ENCODE measurements at regions not wholly inside any gene's neighbourhood (a gene's known extent, or its start where the extent isn't known, plus 50 kb on each side); places are given as distances from the start of the nearest gene placed in this dataset.
"Not testable (repeated sequence)": the region's sequence is repeated elsewhere in the genome, so short reads cannot be mapped to it uniquely, and the experiment has no call there.

DNA sequence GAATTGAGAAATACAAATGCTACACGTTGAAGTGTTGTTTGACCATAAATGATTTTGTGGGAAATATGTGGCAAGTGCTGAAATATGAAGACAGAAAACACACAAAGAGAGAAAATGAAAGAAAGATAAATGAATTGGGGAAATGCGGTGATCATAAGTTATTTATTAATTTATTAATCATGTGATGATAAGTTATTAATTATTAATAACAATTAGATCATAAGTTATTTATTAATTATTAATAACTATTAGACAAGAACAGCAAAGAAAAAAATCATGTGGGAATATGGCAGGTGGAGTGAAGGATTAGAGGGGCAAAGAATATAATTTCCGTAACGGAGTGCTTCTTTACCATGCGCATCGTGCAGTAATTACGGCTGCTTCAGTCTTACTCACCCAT lies 126.6 kb downstream of the OR4F15 start:
- H3K79me2 ChIP-seq (ENCODE audit: low read length); H3K4me3 ChIP-seq (ENCODE audit: low read length); H3K27me3 ChIP-seq (ENCODE audit: low read length); ATAC-seq; H2AFZ ChIP-seq (ENCODE audit: low read length); H3K36me3 ChIP-seq (ENCODE audit: low read depth, low read length); H3K9me3 ChIP-seq (ENCODE audit: low read length); H3K4me1 ChIP-seq (ENCODE audit: insufficient read depth, low read length); intact Hi-C loops (cut with micrococcal nuclease); BruUV-seq (replicated peaks); H3K27ac ChIP-seq (ENCODE audit: low read length); CTCF ChIA-PET; H4K20me1 ChIP-seq (ENCODE audit: low read length); H3K4me2 ChIP-seq (ENCODE audit: low read length); H3F3A ChIP-seq (ENCODE audit: low read length, unreplicated experiment); H3K9me2 ChIP-seq (replicated peaks; ENCODE audit: low read length); H3K9ac ChIP-seq (ENCODE audit: low read length); DNase-seq; POLR2A ChIA-PET (ENCODE audit: unreplicated experiment): not testable (repeated sequence)

GRCh38 chr15:101945896-101946295 lies 133.9 kb downstream of the OR4F15 start:
- H3K9me3 ChIP-seq (ENCODE audit: low read length); H4K20me1 ChIP-seq (ENCODE audit: low read length); H3K4me3 ChIP-seq (ENCODE audit: low read length); H3K79me2 ChIP-seq (ENCODE audit: low read length); H3K4me1 ChIP-seq (ENCODE audit: insufficient read depth, low read length); H3F3A ChIP-seq (ENCODE audit: low read length, unreplicated experiment); intact Hi-C loops (cut with micrococcal nuclease); H3K36me3 ChIP-seq (ENCODE audit: low read depth, low read length); H3K9ac ChIP-seq (ENCODE audit: low read length); H3K27me3 ChIP-seq (ENCODE audit: low read length); BruUV-seq (replicated peaks); H3K27ac ChIP-seq (ENCODE audit: low read length); H3K4me2 ChIP-seq (ENCODE audit: low read length); DNase-seq; CTCF ChIA-PET; H3K9me2 ChIP-seq (replicated peaks; ENCODE audit: low read length); H2AFZ ChIP-seq (ENCODE audit: low read length); ATAC-seq; POLR2A ChIA-PET (ENCODE audit: unreplicated experiment): not testable (repeated sequence)

DNA sequence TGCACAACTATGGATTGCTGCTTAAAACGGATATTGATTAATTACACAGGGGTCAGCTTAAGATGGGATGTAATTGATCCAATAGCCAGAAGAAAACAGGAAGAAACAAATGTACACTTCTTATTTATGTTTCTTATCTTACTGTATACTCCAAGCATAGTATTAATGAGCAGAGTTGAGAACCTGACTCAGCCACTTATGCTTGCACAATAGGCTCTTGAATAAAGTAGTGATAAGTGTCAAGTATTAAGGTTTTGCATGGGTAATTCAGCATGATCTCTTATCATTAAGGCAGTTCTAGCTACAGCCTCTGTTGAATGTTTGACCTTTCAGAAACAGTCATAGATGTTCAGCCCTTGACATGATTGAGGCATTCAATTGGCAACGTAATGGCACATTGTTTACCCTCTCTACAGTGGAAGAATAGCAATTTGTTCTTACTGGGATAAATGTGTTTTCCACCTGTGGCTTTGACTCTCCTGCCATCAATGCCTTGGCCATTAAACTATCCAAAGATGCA lies 136.5 kb downstream of the OR4F15 start:
- POLR2A ChIA-PET (ENCODE audit: unreplicated experiment); H3K9me3 ChIP-seq (ENCODE audit: low read length); H3F3A ChIP-seq (ENCODE audit: low read length, unreplicated experiment); BruUV-seq (replicated peaks); H3K4me2 ChIP-seq (ENCODE audit: low read length); H3K36me3 ChIP-seq (ENCODE audit: low read depth, low read length); H3K4me3 ChIP-seq (ENCODE audit: low read length); DNase-seq; H3K27me3 ChIP-seq (ENCODE audit: low read length); ATAC-seq; CTCF ChIA-PET; H3K27ac ChIP-seq (ENCODE audit: low read length); intact Hi-C loops (cut with micrococcal nuclease); H3K4me1 ChIP-seq (ENCODE audit: insufficient read depth, low read length); H4K20me1 ChIP-seq (ENCODE audit: low read length); H2AFZ ChIP-seq (ENCODE audit: low read length); H3K9ac ChIP-seq (ENCODE audit: low read length); H3K79me2 ChIP-seq (ENCODE audit: low read length); H3K9me2 ChIP-seq (replicated peaks; ENCODE audit: low read length): not testable (repeated sequence)

GRCh38 chr15:101949380-101950065 lies 137.5 kb downstream of the OR4F15 start:
- H3F3A ChIP-seq (ENCODE audit: low read length, unreplicated experiment); H3K9me3 ChIP-seq (ENCODE audit: low read length); intact Hi-C loops (cut with micrococcal nuclease); H3K79me2 ChIP-seq (ENCODE audit: low read length); H3K27me3 ChIP-seq (ENCODE audit: low read length); BruUV-seq (replicated peaks); H3K4me1 ChIP-seq (ENCODE audit: insufficient read depth, low read length); H3K4me3 ChIP-seq (ENCODE audit: low read length); H3K4me2 ChIP-seq (ENCODE audit: low read length); H2AFZ ChIP-seq (ENCODE audit: low read length); H3K36me3 ChIP-seq (ENCODE audit: low read depth, low read length); H3K9me2 ChIP-seq (replicated peaks; ENCODE audit: low read length); CTCF ChIA-PET; H3K27ac ChIP-seq (ENCODE audit: low read length); DNase-seq; POLR2A ChIA-PET (ENCODE audit: unreplicated experiment); H4K20me1 ChIP-seq (ENCODE audit: low read length); ATAC-seq; H3K9ac ChIP-seq (ENCODE audit: low read length): not testable (repeated sequence)

DNA sequence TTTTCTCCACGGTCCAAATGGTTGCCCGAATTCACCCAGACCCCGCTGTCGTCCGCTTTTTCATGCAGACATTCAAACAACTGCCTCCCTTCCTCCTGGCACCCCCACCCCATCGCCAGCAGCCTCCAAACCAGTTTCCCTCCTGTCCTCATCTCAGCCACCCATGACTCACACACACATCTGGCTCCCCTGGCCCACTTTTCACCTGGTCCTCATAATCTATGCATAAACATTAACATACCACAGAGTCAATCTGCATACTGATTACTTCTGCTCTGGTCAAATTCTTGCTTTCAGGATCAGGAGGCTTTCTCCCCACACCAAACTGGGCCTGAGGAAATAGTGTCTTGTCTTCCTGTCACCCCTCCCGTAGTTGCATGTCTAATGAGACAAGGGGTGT lies 142.0 kb downstream of the OR4F15 start:
- H3K27ac ChIP-seq (ENCODE audit: low read length); H3K9ac ChIP-seq (ENCODE audit: low read length); H3K4me3 ChIP-seq (ENCODE audit: low read length); H3K4me1 ChIP-seq (ENCODE audit: insufficient read depth, low read length); H3K9me3 ChIP-seq (ENCODE audit: low read length); DNase-seq; H4K20me1 ChIP-seq (ENCODE audit: low read length); H3K4me2 ChIP-seq (ENCODE audit: low read length); BruUV-seq (replicated peaks); H3K9me2 ChIP-seq (replicated peaks; ENCODE audit: low read length); POLR2A ChIA-PET (ENCODE audit: unreplicated experiment); CTCF ChIA-PET; H3K36me3 ChIP-seq (ENCODE audit: low read depth, low read length); H3F3A ChIP-seq (ENCODE audit: low read length, unreplicated experiment); H3K79me2 ChIP-seq (ENCODE audit: low read length); ATAC-seq; H3K27me3 ChIP-seq (ENCODE audit: low read length); intact Hi-C loops (cut with micrococcal nuclease); H2AFZ ChIP-seq (ENCODE audit: low read length): not testable (repeated sequence)

DNA sequence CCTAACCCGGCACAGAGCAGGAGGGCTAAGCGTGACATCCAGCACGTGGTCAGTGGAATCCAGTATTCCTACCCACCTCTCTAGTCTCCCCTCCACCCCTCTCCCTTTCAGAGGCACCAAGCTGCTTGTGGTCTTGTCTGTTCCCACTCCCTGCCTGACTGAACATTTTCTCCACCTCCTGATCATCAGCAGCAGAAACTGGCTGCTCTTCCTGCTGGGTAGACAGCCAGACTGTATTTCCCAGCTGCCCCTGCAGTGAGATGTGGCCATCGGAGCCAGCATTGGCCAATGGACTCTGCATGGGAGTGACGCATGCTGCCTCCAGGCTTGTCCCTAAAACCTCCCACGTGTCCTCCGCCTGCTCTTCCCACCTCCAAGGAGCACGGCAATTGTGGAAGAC lies 143.8 kb downstream of the OR4F15 start:
- H4K20me1 ChIP-seq (ENCODE audit: low read length); ATAC-seq; H3K4me2 ChIP-seq (ENCODE audit: low read length); DNase-seq; H2AFZ ChIP-seq (ENCODE audit: low read length); BruUV-seq (replicated peaks); H3K79me2 ChIP-seq (ENCODE audit: low read length); H3K4me1 ChIP-seq (ENCODE audit: insufficient read depth, low read length); H3K9ac ChIP-seq (ENCODE audit: low read length); POLR2A ChIA-PET (ENCODE audit: unreplicated experiment); H3K4me3 ChIP-seq (ENCODE audit: low read length); H3K9me3 ChIP-seq (ENCODE audit: low read length); H3K27ac ChIP-seq (ENCODE audit: low read length); H3F3A ChIP-seq (ENCODE audit: low read length, unreplicated experiment); intact Hi-C loops (cut with micrococcal nuclease); H3K36me3 ChIP-seq (ENCODE audit: low read depth, low read length); CTCF ChIA-PET; H3K9me2 ChIP-seq (replicated peaks; ENCODE audit: low read length); H3K27me3 ChIP-seq (ENCODE audit: low read length): not testable (repeated sequence)

DNA sequence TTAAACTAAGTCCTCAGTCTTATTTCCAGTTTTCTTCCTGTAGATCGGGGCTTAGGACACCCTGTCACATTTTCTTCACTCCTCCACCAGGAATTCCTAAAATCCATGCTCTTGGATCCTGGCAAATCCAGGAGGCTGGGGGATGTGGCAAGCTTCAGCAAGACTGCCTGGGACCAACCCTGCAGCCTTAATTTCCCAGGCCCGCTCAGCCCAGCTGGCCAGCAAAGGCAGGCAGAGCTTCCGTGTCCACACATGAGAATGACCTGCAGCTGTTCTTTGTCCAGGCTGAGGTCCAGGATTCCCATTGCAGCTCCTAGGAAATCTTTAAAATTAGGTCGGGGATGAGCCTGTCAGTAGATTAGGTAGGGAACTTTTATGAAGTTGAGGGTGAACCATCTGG lies 146.7 kb downstream of the OR4F15 start:
- not testable (repeated sequence) for BruUV-seq (replicated peaks)

More for the DNA sequence above, 146.7 kb downstream of the OR4F15 start:
- H4K20me1 ChIP-seq (ENCODE audit: low read length); H3K9ac ChIP-seq (ENCODE audit: low read length); CTCF ChIA-PET; H3K27ac ChIP-seq (ENCODE audit: low read length); H3K9me3 ChIP-seq (ENCODE audit: low read length); H3K4me1 ChIP-seq (ENCODE audit: insufficient read depth, low read length); POLR2A ChIA-PET (ENCODE audit: unreplicated experiment); H3K9me2 ChIP-seq (replicated peaks; ENCODE audit: low read length); H2AFZ ChIP-seq (ENCODE audit: low read length); DNase-seq; H3F3A ChIP-seq (ENCODE audit: low read length, unreplicated experiment); intact Hi-C loops (cut with micrococcal nuclease); H3K79me2 ChIP-seq (ENCODE audit: low read length); H3K4me2 ChIP-seq (ENCODE audit: low read length); ATAC-seq; H3K36me3 ChIP-seq (ENCODE audit: low read depth, low read length); H3K27me3 ChIP-seq (ENCODE audit: low read length); H3K4me3 ChIP-seq (ENCODE audit: low read length): not testable (repeated sequence)

All from PC-3 (cell line).